ENCODE measurements at regions not wholly inside any gene's neighbourhood (a gene's known extent, or its start where the extent isn't known, plus 50 kb on each side); places are given as distances from the start of the nearest gene placed in this dataset.

DNA sequence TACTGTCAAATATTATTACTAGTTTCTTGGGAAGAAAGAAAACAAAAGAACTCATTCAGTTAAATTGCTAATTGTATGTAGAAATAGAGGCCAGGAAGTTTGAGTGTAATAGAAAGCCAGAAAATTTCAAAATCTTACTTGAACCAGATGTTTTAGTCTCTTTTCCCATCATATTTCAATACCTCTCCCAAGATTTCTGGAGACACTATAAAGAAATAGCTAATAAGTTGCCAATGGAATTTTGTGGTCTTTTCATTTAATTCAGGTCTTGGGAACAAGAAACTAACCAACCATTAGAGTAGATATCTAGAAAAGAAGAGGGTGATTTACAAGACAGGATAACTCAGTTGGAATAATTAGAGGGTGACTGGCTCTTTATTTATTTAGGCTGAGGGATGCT lies 112.2 kb downstream of the AGTR2 start:
- TF ChIP-seq CTCF (conservative IDR thresholded peaks at IDR 0.05; ENCODE audit: low read depth, low read length): no peak
- no peak for TF ChIP-seq POLR2A (IDR thresholded peaks at IDR 0.05; ENCODE audit: low read depth, low read length)
- no peak for TF ChIP-seq RFX5 (IDR thresholded peaks at IDR 0.05; ENCODE audit: low read depth, low read length)
- TF ChIP-seq CEBPB (IDR thresholded peaks at IDR 0.05; ENCODE audit: low read depth, low read length): no peak
- no peak for TF ChIP-seq MAFK (IDR thresholded peaks at IDR 0.05; ENCODE audit: low read depth, low read length)

All from IMR-90 (cell line).